Neutrophil (primary cell): ENCODE measurements at regions not wholly inside any gene's neighbourhood (a gene's known extent, or its start where the extent isn't known, plus 50 kb on each side); places are given as distances from the start of the nearest gene placed in this dataset.
"Not testable (repeated sequence)": the region's sequence is repeated elsewhere in the genome, so short reads cannot be mapped to it uniquely, and the experiment has no call there.

Experiments
- H3K27ac ChIP-seq: fragments of 200-600 bp; sonication (generic); 2 replicates; pipeline ENCODE4 v1.5.1; 2016; ENCODE audit warnings: mild to moderate bottlenecking, moderate library complexity
- H3K27me3 ChIP-seq: fragments of 200-600 bp; sonication (generic); 2 replicates; pipeline ENCODE4 v1.6.0; 2016; ENCODE audit warnings: mild to moderate bottlenecking
- H3K36me3 ChIP-seq: fragments of 200-600 bp; sonication (generic); 2 replicates; pipeline ENCODE4 v1.5.1; 2017
- H3K4me1 ChIP-seq, 2 experiments: fragments of 200-600 bp in 1 of 2; sonication (generic) in 1 of 2; 1 replicate in 1 of 2; 2 replicates in 1 of 2; pipeline versions ENCODE4 v1.5.1 to v1.6.1; 2013 to 2016; ENCODE audit warnings: low read depth in 1 of 2, low read length in 1 of 2, mild to moderate bottlenecking in 1 of 2, moderate library complexity in 1 of 2; ENCODE audit not compliant: control insufficient read depth in 1 of 2, insufficient read depth in 1 of 2
- H3K4me3 ChIP-seq, 2 experiments: fragments of 200-600 bp in 1 of 2; sonication (generic) in 1 of 2; 1 replicate in 1 of 2; 2 replicates in 1 of 2; pipeline ENCODE4 v1.5.1; 2013 to 2016; ENCODE audit warnings: low read depth in 1 of 2, low read length in 1 of 2, mild to moderate bottlenecking in 1 of 2, moderate library complexity in 1 of 2
- H3K9me3 ChIP-seq: fragments of 200-600 bp; sonication (generic); 2 replicates; pipeline ENCODE4 v1.5.1; 2016
- CTCF ChIP-seq: fragments of 200-600 bp; sonication (generic); IDR thresholded peaks from 2 replicates; pipeline ENCODE4 v1.5.1; 2016; ENCODE audit warnings: antibody characterized with exemption

GRCh38 chr21:27329255-27329851 is 362.5 kb upstream of the ADAMTS5 start:
- H3K9me3 ChIP-seq, result no peaks in the 10 kb centered on the region

GRCh38 chr21:27326301-27326700 is 359.4 kb upstream of the ADAMTS5 start:
- Histone ChIP-seq H3K36me3 (no peaks in the 10 kb centered on the region), H3K27ac (no peak overlapping the region), H3K4me3 (no peak overlapping the region), H3K4me1 (no peaks in the 10 kb centered on the region), H3K9me3 (no peaks in the 10 kb centered on the region), H3K27me3 (no peaks in the 10 kb centered on the region)
- no peak for TF ChIP-seq CTCF

More at GRCh38 chr21:27329255-27329851, 362.5 kb upstream of the ADAMTS5 start:
- TF ChIP-seq CTCF, result no peak
- Histone ChIP-seq H3K4me3 (no peak overlapping the region), H3K36me3 (no peaks in the 10 kb centered on the region), H3K27me3 (no peaks in the 10 kb centered on the region), H3K27ac (no peak overlapping the region), H3K4me1 (no peaks in the 10 kb centered on the region)

- Histone ChIP-seq H3K27ac (no peak overlapping the region), H3K36me3 (no peaks in the 10 kb centered on the region), H3K4me1 (no peaks in the 10 kb centered on the region), H3K27me3 (no peaks in the 10 kb centered on the region), H3K9me3 (no peaks in the 10 kb centered on the region), H3K4me3 (no peak overlapping the region)
- TF ChIP-seq CTCF, result no peak
These were observed 356.4 kb upstream of the ADAMTS5 start for GRCh38 chr21:27323331-27323730.

GRCh38 chr21:27321791-27322190 is 354.9 kb upstream of the ADAMTS5 start:
- Histone ChIP-seq H3K27me3 (no peaks in the 10 kb centered on the region), H3K36me3 (no peaks in the 10 kb centered on the region), H3K4me1 (no peaks in the 10 kb centered on the region), H3K27ac (no peak overlapping the region), H3K4me3 (no peak overlapping the region), H3K9me3 (no peaks in the 10 kb centered on the region)
- no peak for TF ChIP-seq CTCF

- no peak overlapping the region for H3K4me3 ChIP-seq
- no peak overlapping the region for H3K27ac ChIP-seq
- H3K27me3 ChIP-seq, result no peaks in the 10 kb centered on the region
- no peaks in the 10 kb centered on the region for H3K9me3 ChIP-seq
- H3K36me3 ChIP-seq, result no peaks in the 10 kb centered on the region
- TF ChIP-seq CTCF, result no peak
- no peaks in the 10 kb centered on the region for H3K4me1 ChIP-seq
These were observed 354.0 kb upstream of the ADAMTS5 start for GRCh38 chr21:27320868-27321267.

- H3K4me1 ChIP-seq, H3K36me3 ChIP-seq, H3K4me3 ChIP-seq, H3K27ac ChIP-seq, H3K9me3 ChIP-seq, H3K27me3 ChIP-seq: not testable (repeated sequence)
These were observed 350.7 kb upstream of the ADAMTS5 start for GRCh38 chr21:27317601-27318000.
